Astrocyte of the spinal cord (primary cell): ENCODE measurements at regions not wholly inside any gene's neighbourhood (a gene's known extent, or its start where the extent isn't known, plus 50 kb on each side); places are given as distances from the start of the nearest gene placed in this dataset.
A peak's percentile ranks its signal among the peaks of the same experiment; 100 is the strongest.

Source experiments
- DNase-seq: peaks from one replicate; pipeline ENCODE4 v3.0.0; 2011; ENCODE audit warnings: low read depth, low spot score
- H3K4me3 ChIP-seq: 2 replicates; pipeline ENCODE4 v1.5.1; 2011; ENCODE audit warnings: low read depth, mild to moderate bottlenecking, low read length, moderate library complexity
- in situ Hi-C: cut with HindIII; loops from 2 replicates; pipeline ENCODE4 v1.10.0; 2017; ENCODE audit warnings: low sequenced_read_pairs
- TF ChIP-seq, protein P1 (sequence below): IDR thresholded peaks from 2 replicates; pipeline ENCODE4 v1.5.1; 2012; ENCODE audit warnings: low read depth, mild to moderate bottlenecking, low read length, inconsistent platforms

DNA sequence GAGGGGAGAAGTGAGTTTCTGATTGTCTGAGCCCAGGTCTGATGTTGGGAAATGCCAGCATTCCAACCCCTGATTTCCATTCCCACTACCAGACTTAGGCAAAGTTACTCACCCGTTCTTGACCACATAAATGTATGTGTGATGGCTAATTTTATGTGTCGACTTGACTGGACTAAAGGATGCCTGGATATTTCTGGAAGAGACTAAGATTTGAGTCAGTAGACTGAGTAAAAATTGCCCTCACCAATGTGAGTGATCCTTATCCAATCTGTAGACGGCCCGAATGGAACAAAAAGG is 95.8 kb upstream of the TAB2 start:
- in situ Hi-C loops = no loop called here
- peak; percentile 61 for DNase-seq
- H3K4me3 ChIP-seq = no peak overlapping the region
- TF ChIP-seq, protein P1, sequence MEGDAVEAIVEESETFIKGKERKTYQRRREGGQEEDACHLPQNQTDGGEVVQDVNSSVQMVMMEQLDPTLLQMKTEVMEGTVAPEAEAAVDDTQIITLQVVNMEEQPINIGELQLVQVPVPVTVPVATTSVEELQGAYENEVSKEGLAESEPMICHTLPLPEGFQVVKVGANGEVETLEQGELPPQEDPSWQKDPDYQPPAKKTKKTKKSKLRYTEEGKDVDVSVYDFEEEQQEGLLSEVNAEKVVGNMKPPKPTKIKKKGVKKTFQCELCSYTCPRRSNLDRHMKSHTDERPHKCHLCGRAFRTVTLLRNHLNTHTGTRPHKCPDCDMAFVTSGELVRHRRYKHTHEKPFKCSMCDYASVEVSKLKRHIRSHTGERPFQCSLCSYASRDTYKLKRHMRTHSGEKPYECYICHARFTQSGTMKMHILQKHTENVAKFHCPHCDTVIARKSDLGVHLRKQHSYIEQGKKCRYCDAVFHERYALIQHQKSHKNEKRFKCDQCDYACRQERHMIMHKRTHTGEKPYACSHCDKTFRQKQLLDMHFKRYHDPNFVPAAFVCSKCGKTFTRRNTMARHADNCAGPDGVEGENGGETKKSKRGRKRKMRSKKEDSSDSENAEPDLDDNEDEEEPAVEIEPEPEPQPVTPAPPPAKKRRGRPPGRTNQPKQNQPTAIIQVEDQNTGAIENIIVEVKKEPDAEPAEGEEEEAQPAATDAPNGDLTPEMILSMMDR = no peak

DNA sequence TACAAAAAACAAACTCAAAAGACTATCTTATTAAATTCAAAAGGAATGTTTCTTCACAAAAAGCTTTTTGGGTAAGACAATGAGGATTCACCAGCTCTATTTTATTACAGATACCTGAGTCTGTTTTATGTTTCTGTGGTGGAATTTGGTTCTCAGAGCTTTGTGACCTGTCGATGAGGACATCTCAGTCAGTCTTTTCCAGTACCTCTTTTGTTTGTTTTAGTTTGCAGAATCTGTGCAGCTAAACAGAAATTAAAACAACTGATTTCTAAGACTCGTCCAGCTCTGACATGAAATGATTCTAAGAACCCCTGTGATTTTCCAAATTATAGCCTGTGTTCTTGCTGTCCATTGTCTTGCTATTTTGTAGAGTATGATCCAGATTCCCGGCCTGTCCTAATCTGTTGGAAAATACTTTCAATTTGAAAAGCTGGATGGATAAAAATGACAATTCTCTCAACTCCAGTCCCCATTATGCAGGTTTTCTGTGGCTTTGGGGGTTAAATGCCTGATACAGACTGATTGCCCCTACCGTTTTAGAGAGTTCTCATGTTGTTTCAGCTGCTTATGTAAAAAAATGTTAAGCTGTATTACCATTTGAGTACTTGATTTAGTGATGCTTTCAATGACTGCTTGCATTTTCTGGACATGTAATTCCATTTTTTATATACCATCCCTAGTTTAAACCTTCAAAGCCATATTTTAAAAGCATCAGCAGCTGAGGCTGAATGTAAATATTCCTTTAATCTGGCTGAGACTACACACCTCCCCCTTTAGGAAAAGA is 94.2 kb upstream of the TAB2 start:
- TF ChIP-seq, protein P1 = no peak
- in situ Hi-C loops = no loop called here
- H3K4me3 ChIP-seq = no peak overlapping the region
- no peak for DNase-seq

DNA sequence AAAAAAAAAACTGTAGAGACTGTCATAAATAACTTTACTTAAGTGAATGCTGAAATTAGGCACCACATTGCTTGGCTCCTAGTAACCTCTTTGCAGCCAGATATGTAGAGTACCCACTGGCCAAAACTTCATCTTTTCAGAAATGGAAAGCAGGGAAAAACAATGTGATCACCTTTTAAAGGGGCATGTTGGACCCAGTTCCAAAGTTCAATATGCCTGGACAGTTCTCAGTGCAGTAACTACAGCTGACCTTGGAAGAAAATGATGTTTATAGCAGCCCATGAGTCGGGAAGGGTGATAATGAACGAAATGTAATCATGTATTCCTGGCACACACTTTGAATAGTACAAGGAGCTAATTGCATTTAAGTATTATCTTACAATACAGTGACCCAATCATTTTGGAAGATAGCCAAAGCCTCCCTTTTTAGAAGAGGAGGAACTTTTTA is 93.6 kb upstream of the TAB2 start:
- no peak overlapping the region for H3K4me3 ChIP-seq
- TF ChIP-seq, protein P1 = no peak
- in situ Hi-C loops = no loop called here
- no peak for DNase-seq

DNA sequence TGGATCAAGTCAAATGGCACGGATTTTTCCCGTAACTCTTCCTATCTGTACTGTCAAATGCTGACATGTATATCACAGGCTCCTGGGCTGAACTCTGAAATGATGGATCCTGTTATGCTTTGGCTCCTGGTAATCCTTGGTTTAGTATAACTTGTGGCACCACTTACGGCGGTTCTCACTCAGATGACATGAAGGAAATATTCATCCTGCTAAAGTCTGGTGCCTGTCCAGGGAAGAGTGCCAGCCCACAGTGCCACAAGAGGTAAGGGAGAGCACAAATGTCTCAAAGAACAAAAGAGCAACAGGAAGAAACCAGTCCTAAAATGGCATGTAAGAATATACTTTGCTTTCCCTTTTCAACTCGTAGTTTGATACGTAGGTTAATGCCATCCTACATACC is 93.1 kb upstream of the TAB2 start:
- TF ChIP-seq, protein P1 = no peak
- in situ Hi-C loops = no loop called here
- no peak for DNase-seq
- no peak overlapping the region for H3K4me3 ChIP-seq

DNA sequence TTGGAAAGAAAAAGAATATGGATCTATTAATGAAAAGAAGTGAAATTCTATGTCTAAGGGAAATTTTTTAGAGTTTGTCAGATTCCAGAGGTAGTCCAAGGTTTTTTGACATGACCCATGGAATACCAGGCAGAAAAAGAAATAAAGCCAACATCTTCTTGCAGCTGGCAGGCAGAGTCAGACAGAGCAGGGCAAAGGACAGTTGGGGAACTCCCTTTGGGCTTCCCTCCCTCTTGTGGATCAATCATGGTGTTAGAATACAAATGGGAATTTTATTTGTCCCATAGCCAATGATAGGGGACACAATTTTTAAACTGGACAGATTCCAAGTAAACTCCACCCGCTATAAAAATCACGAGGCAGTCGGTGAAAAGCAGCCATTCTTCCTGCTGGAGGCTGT is 92.1 kb upstream of the TAB2 start:
- TF ChIP-seq, protein P1 = no peak
- no peak for DNase-seq
- in situ Hi-C loops = no loop called here
- H3K4me3 ChIP-seq = no peak overlapping the region

DNA sequence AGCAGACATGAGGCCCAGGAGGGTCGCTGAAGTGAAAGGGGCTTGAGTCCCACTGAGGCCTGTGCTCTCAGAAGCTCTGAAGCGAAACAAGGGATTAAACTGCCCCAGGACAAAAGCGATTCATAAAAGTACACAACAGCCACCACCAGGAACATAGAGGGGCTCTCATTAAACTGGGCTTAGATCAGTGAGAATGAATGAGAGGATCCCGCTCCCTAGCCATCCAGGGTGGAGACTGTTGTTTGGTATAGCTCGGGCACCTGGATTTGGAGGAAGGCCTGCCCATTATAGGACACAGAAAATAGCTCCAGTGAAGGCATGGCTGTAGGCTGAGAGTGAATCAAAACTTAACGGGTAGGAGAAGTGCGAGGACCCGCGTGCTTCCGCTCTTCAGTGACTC is 91.6 kb upstream of the TAB2 start:
- in situ Hi-C loops = no loop called here
- DNase-seq = no peak
- no peak overlapping the region for H3K4me3 ChIP-seq
- TF ChIP-seq, protein P1 = no peak
